Endothelial cell of umbilical vein (primary cell): ENCODE measurements at regions not wholly inside any gene's neighbourhood (a gene's known extent, or its start where the extent isn't known, plus 50 kb on each side); places are given as distances from the start of the nearest gene placed in this dataset.
"Not testable (repeated sequence)": the region's sequence is repeated elsewhere in the genome, so short reads cannot be mapped to it uniquely, and the experiment has no call there.

Experiments
- BruUV-seq: library from RNA; stranded (reverse); fragments of 400-500 nt; replicated peaks from 2 replicates; lab custom pipeline; 2021; lab: Mats Ljungman, UMichigan
- CTCF ChIA-PET: fragments of 300-600, 350-600 bp; sonication (Branson Sonifier 250); formaldehyde crosslinking; loops from one replicate; lab custom pipeline; 2021; ENCODE audit warnings: antibody characterized with exemption, inconsistent platforms; lab: Charles Lee
- POLR2A ChIA-PET: fragments of 300-600, 350-600 bp; sonication (Branson Sonifier 250); formaldehyde crosslinking; loops from one replicate; lab custom pipeline; 2021; ENCODE audit warnings: antibody characterized with exemption, inconsistent platforms; lab: Charles Lee
- DNase-seq: peaks from one replicate; pipeline ENCODE4 v3.0.0-alpha.2; 2011; ENCODE audit warnings: low read depth, low spot score
- FAIRE-seq: peaks from 2 replicates; lab custom pipeline; 2011; peaks lifted over from hg19 to GRCh38; lab: Jason Lieb, UNC
- H2AFZ ChIP-seq: 2 replicates; pipeline ENCODE4 v1.6.0; 2012; ENCODE audit warnings: low read depth, low read length, control low read depth, inconsistent platforms
- H3K27ac ChIP-seq: 2 replicates; pipeline ENCODE4 v1.5.1; 2011; ENCODE audit warnings: low read depth, mild to moderate bottlenecking, control low read depth, low read length, moderate library complexity; ENCODE audit not compliant: insufficient read depth
- H3K27me3 ChIP-seq, 2 experiments: 2 replicates each; pipeline versions ENCODE4 v1.6.0 to v1.6.1; 2011; ENCODE audit warnings: low read length in 2 of 2, mixed read lengths in 1 of 2; ENCODE audit not compliant: control insufficient read depth in 2 of 2, insufficient read depth in 2 of 2
- H3K36me3 ChIP-seq, 2 experiments: 2 replicates in 1 of 2; 3 replicates in 1 of 2; pipeline ENCODE4 v1.5.1; 2011; ENCODE audit warnings: low read length in 2 of 2, mild to moderate bottlenecking in 1 of 2, moderate library complexity in 1 of 2; ENCODE audit not compliant: control insufficient read depth in 2 of 2, insufficient read depth in 2 of 2; ENCODE audit errors: extremely low read depth in 1 of 2
- H3K4me1 ChIP-seq: 3 replicates; pipeline ENCODE4 v1.5.1; 2011; ENCODE audit warnings: mild to moderate bottlenecking, low read length; ENCODE audit not compliant: control insufficient read depth, insufficient read depth; ENCODE audit errors: extremely low read depth
- H3K4me2 ChIP-seq: 2 replicates; pipeline ENCODE4 v1.6.1; 2011; ENCODE audit warnings: low read length, control low read depth, mixed read lengths; ENCODE audit not compliant: insufficient read depth
- H3K4me3 ChIP-seq, 3 experiments: fragments of 200-600 bp in 1 of 3; sonication (generic), shearing (Covaris generic) in 1 of 3; replicated peaks in 1 of 3; 2 replicates each; pipeline ENCODE4 v1.5.1; 2011 to 2016; ENCODE audit warnings: control low read depth in 3 of 3, low read length in 3 of 3, mild to moderate bottlenecking in 2 of 3, inconsistent platforms in 1 of 3, low read depth in 1 of 3, moderate library complexity in 1 of 3; ENCODE audit not compliant: insufficient read depth in 1 of 3
- H3K79me2 ChIP-seq: 2 replicates; pipeline ENCODE4 v1.6.0; 2012; ENCODE audit warnings: low read length, inconsistent platforms; ENCODE audit not compliant: control insufficient read depth, insufficient read depth
- H3K9ac ChIP-seq: replicated peaks from 2 replicates; pipeline ENCODE3; 2011; ENCODE audit warnings: low read length, control low read depth; ENCODE audit not compliant: insufficient read depth; ENCODE audit errors: extremely low read depth
- H3K9me1 ChIP-seq: replicated peaks from 3 replicates; pipeline ENCODE4 v1.6.0; 2011; ENCODE audit warnings: mild to moderate bottlenecking, low read length; ENCODE audit not compliant: control insufficient read depth, insufficient read depth; ENCODE audit errors: extremely low read depth
- H3K9me3 ChIP-seq: replicated peaks from 2 replicates; pipeline ENCODE4 v1.5.1; 2012; ENCODE audit warnings: low read length, inconsistent platforms; ENCODE audit not compliant: control insufficient read depth, insufficient read depth
- H4K20me1 ChIP-seq: replicated peaks from 2 replicates; pipeline ENCODE3; 2011; ENCODE audit warnings: mild to moderate bottlenecking, low read length; ENCODE audit not compliant: control insufficient read depth, insufficient read depth; ENCODE audit errors: extremely low read depth
- EZH2 ChIP-seq: IDR thresholded peaks from 2 replicates; pipeline ENCODE4 v1.6.1; 2012; ENCODE audit warnings: borderline replicate concordance, low read depth, mild to moderate bottlenecking, moderate library complexity, low read length, inconsistent platforms; ENCODE audit not compliant: severe bottlenecking
- FOS ChIP-seq: IDR thresholded peaks from 2 replicates; pipeline ENCODE4 v1.6.1; 2011; ENCODE audit warnings: mild to moderate bottlenecking, low read length, moderate library complexity, borderline replicate concordance; ENCODE audit not compliant: insufficient read depth
- GATA2 ChIP-seq: IDR thresholded peaks from 2 replicates; pipeline ENCODE4 v1.7.0; 2011; ENCODE audit warnings: low read depth, mild to moderate bottlenecking, moderate library complexity, mixed read lengths, low read length; ENCODE audit not compliant: insufficient read length, insufficient read depth
- JUN ChIP-seq: IDR thresholded peaks from 2 replicates; pipeline ENCODE4 v1.6.1; 2011; ENCODE audit warnings: borderline replicate concordance, low read depth; ENCODE audit not compliant: insufficient read length, insufficient read depth
- MYC ChIP-seq: IDR thresholded peaks from one replicate; pipeline ENCODE4 v1.6.1; 2011; ENCODE audit warnings: mild to moderate bottlenecking, low read depth, low read length
- POLR2A ChIP-seq: IDR thresholded peaks from 2 replicates; pipeline ENCODE4 v1.6.1; 2012; ENCODE audit warnings: low read depth, mild to moderate bottlenecking, control low read depth, low read length
- POLR2AphosphoS5 ChIP-seq: IDR thresholded peaks from 2 replicates; pipeline ENCODE4 v1.6.1; 2012; ENCODE audit warnings: low read depth, mild to moderate bottlenecking, control low read depth, low read length, moderate library complexity; ENCODE audit not compliant: insufficient read depth
- dilution Hi-C: fragments of 300-500 bp; cut with MboI; formaldehyde crosslinking; loops from one replicate; pipeline ENCODE4 v1.15.0; 2019; ENCODE audit warnings: low sequenced_read_pairs; ENCODE audit not compliant: extremely low pct_ligation_motif_present
- intact Hi-C: fragments of 100-400 bp; cut with micrococcal nuclease; formaldehyde crosslinking; loops from one replicate; pipeline ENCODE4 v1.10.0; 2022
- TF ChIP-seq, protein P1 (sequence below): IDR thresholded peaks from 2 replicates; pipeline ENCODE4 v1.6.1; 2011; ENCODE audit not compliant: insufficient read depth, insufficient read length
- TF ChIP-seq, protein P2 (sequence below), 2 donors: IDR thresholded peaks; 1 replicate in 1 of 2; 2 replicates in 1 of 2; pipeline ENCODE4 v1.5.1; 2011; ENCODE audit warnings: low read length in 2 of 2, mild to moderate bottlenecking in 2 of 2, moderate library complexity in 2 of 2, control low read depth in 1 of 2, inconsistent platforms in 1 of 2, low read depth in 1 of 2; ENCODE audit not compliant: insufficient read depth in 1 of 2; ENCODE audit errors: extremely low read depth in 1 of 2

DNA sequence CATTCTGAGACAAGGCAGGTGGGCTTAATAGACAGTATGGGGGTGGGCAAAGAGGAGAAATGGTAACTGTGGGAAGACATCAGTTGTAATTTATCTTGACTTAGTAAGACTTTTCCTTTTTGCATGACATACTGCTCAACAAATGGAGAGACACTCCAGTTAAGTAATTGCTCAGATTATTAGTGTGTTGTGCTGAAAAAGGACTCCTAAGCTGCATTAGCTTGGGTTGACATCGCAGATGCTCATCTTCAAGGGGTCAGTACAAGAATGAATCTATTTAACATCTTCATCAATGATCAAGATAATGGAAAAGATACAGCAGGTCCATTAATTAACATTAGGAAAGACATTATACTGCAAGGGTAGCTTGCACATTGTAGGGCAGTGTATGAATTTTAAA, 181.1 kb upstream of the ELAVL2 start:
- no peak overlapping the region for H3K9ac ChIP-seq
- no peak overlapping the region for H3K4me3 ChIP-seq
- no peak overlapping the region for H2AFZ ChIP-seq
- POLR2A ChIA-PET, result no interaction called here
- no peaks in the 10 kb centered on the region for H3K9me3 ChIP-seq
- no peak overlapping the region for H3K4me2 ChIP-seq
- DNase-seq, result no peak
- CTCF ChIA-PET, result no interaction called here
- H3K27me3 ChIP-seq, result no peaks in the 10 kb centered on the region
- intact Hi-C loops, result no loop called here
- FAIRE-seq, result no peak
- TF ChIP-seq GATA2 (no peak), FOS (no peak), MYC (no peak), JUN (no peak), EZH2 (no peak), POLR2AphosphoS5 (no peak), POLR2A (no peak)
- TF ChIP-seq, protein P1, sequence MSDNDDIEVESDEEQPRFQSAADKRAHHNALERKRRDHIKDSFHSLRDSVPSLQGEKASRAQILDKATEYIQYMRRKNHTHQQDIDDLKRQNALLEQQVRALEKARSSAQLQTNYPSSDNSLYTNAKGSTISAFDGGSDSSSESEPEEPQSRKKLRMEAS, result no peak
- TF ChIP-seq, protein P2, sequence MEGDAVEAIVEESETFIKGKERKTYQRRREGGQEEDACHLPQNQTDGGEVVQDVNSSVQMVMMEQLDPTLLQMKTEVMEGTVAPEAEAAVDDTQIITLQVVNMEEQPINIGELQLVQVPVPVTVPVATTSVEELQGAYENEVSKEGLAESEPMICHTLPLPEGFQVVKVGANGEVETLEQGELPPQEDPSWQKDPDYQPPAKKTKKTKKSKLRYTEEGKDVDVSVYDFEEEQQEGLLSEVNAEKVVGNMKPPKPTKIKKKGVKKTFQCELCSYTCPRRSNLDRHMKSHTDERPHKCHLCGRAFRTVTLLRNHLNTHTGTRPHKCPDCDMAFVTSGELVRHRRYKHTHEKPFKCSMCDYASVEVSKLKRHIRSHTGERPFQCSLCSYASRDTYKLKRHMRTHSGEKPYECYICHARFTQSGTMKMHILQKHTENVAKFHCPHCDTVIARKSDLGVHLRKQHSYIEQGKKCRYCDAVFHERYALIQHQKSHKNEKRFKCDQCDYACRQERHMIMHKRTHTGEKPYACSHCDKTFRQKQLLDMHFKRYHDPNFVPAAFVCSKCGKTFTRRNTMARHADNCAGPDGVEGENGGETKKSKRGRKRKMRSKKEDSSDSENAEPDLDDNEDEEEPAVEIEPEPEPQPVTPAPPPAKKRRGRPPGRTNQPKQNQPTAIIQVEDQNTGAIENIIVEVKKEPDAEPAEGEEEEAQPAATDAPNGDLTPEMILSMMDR (IDR thresholded peaks at IDR 0.05; ENCODE audit: extremely low read depth in 1 of 2, insufficient read depth in 1 of 2, low read depth in 1 of 2, low read length in 2 of 2), result no peak
- H3K4me1 ChIP-seq, result no peaks in the 10 kb centered on the region
- no peak overlapping the region for H3K27ac ChIP-seq
- H4K20me1 ChIP-seq, result no peaks in the 10 kb centered on the region
- dilution Hi-C loops, result no loop called here
- H3K9me1 ChIP-seq, result no peaks in the 10 kb centered on the region
- H3K36me3 ChIP-seq, result no peaks in the 10 kb centered on the region
- no TSS peak for BruUV-seq
- no peaks in the 10 kb centered on the region for H3K79me2 ChIP-seq

DNA sequence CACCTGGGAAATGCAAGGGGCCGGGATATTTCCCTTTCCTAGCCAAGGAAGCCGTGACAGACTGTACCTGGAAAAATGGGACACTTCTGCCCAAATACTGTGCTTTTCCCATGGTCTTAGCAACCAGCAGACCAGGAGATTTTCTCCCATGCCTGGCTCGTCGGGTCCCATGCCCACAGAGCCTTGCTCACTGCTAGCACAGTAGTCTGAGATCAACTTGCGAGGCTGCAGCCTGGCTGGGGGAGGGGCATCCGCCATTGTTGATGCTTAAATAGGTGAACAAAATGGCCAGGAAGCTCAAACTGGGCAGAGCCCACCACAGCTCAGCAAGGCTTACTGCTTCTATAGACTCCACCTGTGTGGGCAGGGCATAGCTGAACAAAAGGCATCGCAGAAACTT, 165.8 kb upstream of the ELAVL2 start:
- CTCF ChIA-PET, H3K4me3 ChIP-seq, H3K9ac ChIP-seq, H3K27ac ChIP-seq, DNase-seq, H3K4me2 ChIP-seq, H4K20me1 ChIP-seq, H3K4me1 ChIP-seq, H3K9me1 ChIP-seq, dilution Hi-C loops, intact Hi-C loops, POLR2A ChIA-PET, BruUV-seq, H2AFZ ChIP-seq, H3K9me3 ChIP-seq, FAIRE-seq, H3K79me2 ChIP-seq, H3K36me3 ChIP-seq, H3K27me3 ChIP-seq: not testable (repeated sequence)
